A549 (cell line): ENCODE measurements at regions not wholly inside any gene's neighbourhood (a gene's known extent, or its start where the extent isn't known, plus 50 kb on each side); places are given as distances from the start of the nearest gene placed in this dataset.

Experiments used
- EP300 ChIP-seq, 2 experiments: fragments of >200 bp; sonication (Bioruptor Twin); formaldehyde crosslinking; IDR thresholded peaks; 2 replicates in 1 of 2; 3 replicates in 1 of 2; pipeline ENCODE4 v1.6.1; 2016 to 2017
- ESRRA ChIP-seq: fragments of 150-350 bp; IDR thresholded peaks from 2 replicates; pipeline ENCODE4 v1.6.1; 2014; ENCODE audit warnings: mild to moderate bottlenecking, low read length, borderline replicate concordance
- POLR2A ChIP-seq: IDR thresholded peaks from 2 replicates; pipeline ENCODE4 v1.6.1; 2012; ENCODE audit warnings: mild to moderate bottlenecking, low read length
- RAD21 ChIP-seq, 2 experiments: fragments of >200 bp in 1 of 2; sonication (Bioruptor Twin) in 1 of 2; formaldehyde crosslinking in 1 of 2; IDR thresholded peaks in 1 of 2; conservative IDR thresholded peaks in 1 of 2; 2 replicates in 1 of 2; 3 replicates in 1 of 2; pipeline ENCODE4 v1.6.1; 2012 to 2018; ENCODE audit warnings: inconsistent platforms in 1 of 2

- TF ChIP-seq POLR2A = no peak
- TF ChIP-seq EP300 (IDR thresholded peaks at IDR 0.05) = peak; percentile 30 to 34; a peak in 1 of 5 replicates
- no peak for TF ChIP-seq RAD21 (conservative IDR thresholded peaks at IDR 0.05 in 1 of 2, IDR thresholded peaks at IDR 0.05 in 1 of 2)
- TF ChIP-seq ESRRA = no peak; the same call in 1 of the 2 replicates
Observed at GRCh38 chr9:95383185-95383676, 65.7 kb upstream of the FANCC start.
